Mesothelial cell of epicardium (in vitro differentiated cells): ENCODE measurements at regions not wholly inside any gene's neighbourhood (a gene's known extent, or its start where the extent isn't known, plus 50 kb on each side); places are given as distances from the start of the nearest gene placed in this dataset.

Experiments used
- DNase-seq, 2 experiments: peaks; one replicate each; pipeline ENCODE4 v3.0.0; 2021; ENCODE audit warnings: low spot score in 2 of 2; ENCODE audit not compliant: unreplicated experiment in 2 of 2
- H3K27ac Mint-ChIP-seq: 2 replicates; pipeline ENCODE4 v1.8.0; 2021; ENCODE audit warnings: mixed read lengths
- H3K27me3 Mint-ChIP-seq: 2 replicates; pipeline ENCODE4 v1.8.0; 2021; ENCODE audit warnings: low read depth, mixed read lengths
- H3K36me3 Mint-ChIP-seq: 2 replicates; pipeline ENCODE4 v1.8.0; 2021; ENCODE audit warnings: mixed read lengths
- H3K4me1 Mint-ChIP-seq: 2 replicates; pipeline ENCODE4 v1.8.0; 2021; ENCODE audit warnings: mixed read lengths
- H3K4me3 Mint-ChIP-seq: 2 replicates; pipeline ENCODE4 v1.8.0; 2021; ENCODE audit warnings: mild to moderate bottlenecking, moderate library complexity, mixed read lengths
- H3K9me3 Mint-ChIP-seq: 2 replicates; pipeline ENCODE4 v1.8.0; 2021; ENCODE audit warnings: mixed read lengths
- TF ChIP-seq, protein P1 (sequence below): fragments of 200-600 bp; sonication (generic); IDR thresholded peaks from one replicate; pipeline ENCODE4 v1.5.0; 2021; ENCODE audit warnings: antibody characterized with exemption; ENCODE audit not compliant: unreplicated experiment

DNA sequence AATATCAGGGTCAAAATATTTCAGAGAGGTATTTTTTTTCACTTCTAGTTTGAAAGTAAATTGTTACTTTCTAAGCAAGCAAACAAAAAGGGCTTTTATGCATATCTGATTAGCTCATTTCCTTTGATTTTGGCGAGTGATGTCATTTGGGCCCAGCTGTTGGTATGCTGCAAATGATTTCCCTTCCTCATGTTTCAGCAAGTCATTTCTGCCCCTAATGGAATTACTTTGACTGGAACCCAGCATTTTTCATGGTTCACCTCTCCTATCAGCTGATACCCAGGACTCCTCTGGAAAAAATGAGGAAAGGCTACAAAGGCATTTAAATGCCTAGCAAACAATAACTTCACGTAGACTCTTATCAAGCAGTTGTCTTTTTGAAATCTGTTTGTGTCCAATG is 500.6 kb downstream of the EBF1 start:
- Mint-ChIP-seq H3K9me3 (peaks cover 8% of the 10 kb centered on the region), H3K4me1 (no peaks in the 10 kb centered on the region), H3K27ac (no peak overlapping the region), H3K36me3 (no peaks in the 10 kb centered on the region), H3K27me3 (peaks cover 4% of the 10 kb centered on the region), H3K4me3 (no peak overlapping the region)
- TF ChIP-seq, protein P1, sequence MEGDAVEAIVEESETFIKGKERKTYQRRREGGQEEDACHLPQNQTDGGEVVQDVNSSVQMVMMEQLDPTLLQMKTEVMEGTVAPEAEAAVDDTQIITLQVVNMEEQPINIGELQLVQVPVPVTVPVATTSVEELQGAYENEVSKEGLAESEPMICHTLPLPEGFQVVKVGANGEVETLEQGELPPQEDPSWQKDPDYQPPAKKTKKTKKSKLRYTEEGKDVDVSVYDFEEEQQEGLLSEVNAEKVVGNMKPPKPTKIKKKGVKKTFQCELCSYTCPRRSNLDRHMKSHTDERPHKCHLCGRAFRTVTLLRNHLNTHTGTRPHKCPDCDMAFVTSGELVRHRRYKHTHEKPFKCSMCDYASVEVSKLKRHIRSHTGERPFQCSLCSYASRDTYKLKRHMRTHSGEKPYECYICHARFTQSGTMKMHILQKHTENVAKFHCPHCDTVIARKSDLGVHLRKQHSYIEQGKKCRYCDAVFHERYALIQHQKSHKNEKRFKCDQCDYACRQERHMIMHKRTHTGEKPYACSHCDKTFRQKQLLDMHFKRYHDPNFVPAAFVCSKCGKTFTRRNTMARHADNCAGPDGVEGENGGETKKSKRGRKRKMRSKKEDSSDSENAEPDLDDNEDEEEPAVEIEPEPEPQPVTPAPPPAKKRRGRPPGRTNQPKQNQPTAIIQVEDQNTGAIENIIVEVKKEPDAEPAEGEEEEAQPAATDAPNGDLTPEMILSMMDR = no peak
- DNase-seq = no peak

DNA sequence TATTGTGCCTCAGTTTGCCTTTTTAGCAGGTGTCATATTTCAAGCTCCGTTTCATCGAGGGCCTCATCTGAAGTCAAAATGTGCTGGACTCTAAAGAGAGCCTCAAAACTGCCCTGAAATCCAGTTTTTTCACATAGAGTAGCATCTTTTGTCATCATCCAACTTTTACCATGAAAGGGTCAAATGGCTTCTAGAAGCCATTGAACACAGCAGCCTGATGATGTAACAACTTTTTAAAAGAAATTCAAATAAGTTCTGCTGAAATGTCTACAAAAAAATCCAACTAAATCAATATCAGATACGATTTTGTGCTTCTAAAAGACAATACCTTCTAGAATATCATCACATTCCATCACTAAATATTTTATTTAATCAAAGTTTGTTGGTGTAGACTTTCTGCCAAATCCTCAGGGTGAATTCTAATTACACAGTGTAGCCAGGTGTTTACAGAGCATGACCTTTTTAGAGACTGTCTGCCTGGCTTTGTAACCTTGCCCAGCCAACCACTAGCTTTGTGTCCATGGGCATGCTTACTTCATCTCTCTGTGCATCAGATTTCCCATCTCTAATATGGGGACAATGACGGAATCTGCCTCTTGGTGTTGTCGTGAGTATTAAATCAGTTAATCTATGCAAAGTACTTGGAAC is 505.0 kb downstream of the EBF1 start:
- H3K9me3 Mint-ChIP-seq = peaks cover 8% of the 10 kb centered on the region
- H3K4me3 Mint-ChIP-seq = no peak overlapping the region
- H3K4me1 Mint-ChIP-seq = peaks cover 22% of the 10 kb centered on the region
- H3K36me3 Mint-ChIP-seq = no peaks in the 10 kb centered on the region
- TF ChIP-seq, protein P1 = no peak
- H3K27me3 Mint-ChIP-seq = no peaks in the 10 kb centered on the region
- DNase-seq = no peak
- H3K27ac Mint-ChIP-seq = no peak overlapping the region

DNA sequence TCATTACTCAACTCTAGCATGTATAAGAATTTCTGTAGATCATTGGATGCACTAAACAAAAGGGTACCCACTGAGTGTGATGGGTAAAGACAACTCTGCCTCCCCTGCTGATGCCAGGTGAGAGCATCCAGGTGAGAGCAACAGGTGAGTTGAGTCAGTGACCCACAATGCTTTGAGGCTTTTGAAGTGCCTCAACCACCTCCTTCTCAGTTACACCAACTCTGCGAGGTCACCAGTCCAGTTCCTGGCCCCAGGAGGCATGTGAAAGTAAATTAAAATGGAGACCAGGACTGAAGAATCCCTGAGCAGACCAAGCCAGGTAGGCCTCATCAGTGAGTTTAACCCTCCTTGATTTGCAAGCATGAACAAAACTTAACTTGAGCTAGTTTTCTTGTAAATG is 505.8 kb downstream of the EBF1 start:
- DNase-seq = no peak
- H3K36me3 Mint-ChIP-seq = no peaks in the 10 kb centered on the region
- no peaks in the 10 kb centered on the region for H3K27me3 Mint-ChIP-seq
- no peak overlapping the region for H3K27ac Mint-ChIP-seq
- TF ChIP-seq, protein P1 = no peak
- H3K9me3 Mint-ChIP-seq = peaks cover 8% of the 10 kb centered on the region
- H3K4me3 Mint-ChIP-seq = no peak overlapping the region
- peaks cover 22% of the 10 kb centered on the region for H3K4me1 Mint-ChIP-seq

DNA sequence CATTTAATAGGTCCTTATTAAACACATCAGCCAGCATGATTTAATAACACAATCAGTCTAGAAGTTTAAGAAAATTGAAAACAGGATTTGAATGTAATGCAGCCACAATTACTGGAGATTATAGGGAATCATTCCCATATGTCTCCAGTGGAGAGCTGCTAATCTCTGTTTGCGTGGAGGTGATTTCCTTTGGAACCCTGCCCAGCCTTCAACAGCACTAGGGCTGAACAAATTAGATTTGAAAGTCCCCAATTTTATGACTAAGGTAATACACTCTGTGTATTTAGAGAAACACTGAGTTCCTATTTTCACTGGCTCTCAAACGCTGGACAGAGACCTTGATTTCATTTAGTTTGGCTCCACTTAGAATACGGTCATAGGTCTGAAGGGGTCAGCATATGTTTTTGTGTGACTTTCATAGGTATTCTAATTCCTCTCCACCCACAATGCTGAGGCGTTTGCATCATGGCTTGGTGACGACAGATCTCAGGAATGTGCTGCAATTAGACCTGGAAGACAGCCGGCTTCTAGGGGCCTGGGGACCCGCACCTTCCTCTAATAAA is 508.3 kb downstream of the EBF1 start:
- Mint-ChIP-seq H3K36me3 (no peaks in the 10 kb centered on the region), H3K27ac (peak overlapping the region; percentile 14), H3K4me1 (peaks cover 25% of the 10 kb centered on the region), H3K4me3 (no peak overlapping the region), H3K9me3 (peaks cover 3% of the 10 kb centered on the region), H3K27me3 (no peaks in the 10 kb centered on the region)
- peak in 1 of 2 experiments; percentile 50 for DNase-seq
- TF ChIP-seq, protein P1 = no peak

DNA sequence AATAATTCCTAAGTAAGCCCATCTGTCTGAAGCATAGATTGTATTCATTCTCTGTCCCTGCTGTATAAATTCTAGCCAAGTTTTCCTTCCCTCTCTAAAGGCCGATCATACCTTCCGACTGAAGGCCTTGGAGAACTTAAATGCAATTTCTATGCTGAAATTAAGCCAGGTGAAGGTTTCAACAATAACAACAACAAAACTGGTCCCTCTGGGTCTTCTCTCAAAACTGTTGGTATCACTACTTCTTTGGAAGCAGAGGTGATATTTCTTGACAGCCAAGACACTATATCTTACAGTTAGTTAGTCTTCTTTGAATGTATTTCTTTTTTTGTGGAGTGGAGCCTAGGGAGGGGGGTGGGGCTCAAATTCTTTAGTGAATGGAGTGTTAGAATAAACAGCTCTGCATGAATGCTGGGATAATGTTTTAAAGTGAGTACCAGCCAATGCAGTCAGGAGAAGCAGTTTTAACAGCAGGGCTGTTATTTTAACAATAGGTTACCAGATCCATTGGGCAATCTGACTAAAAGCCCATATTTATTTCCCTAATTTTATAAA is 508.9 kb downstream of the EBF1 start:
- no peak for DNase-seq
- Mint-ChIP-seq H3K4me3 (no peak overlapping the region), H3K9me3 (peaks cover 5% of the 10 kb centered on the region), H3K4me1 (peaks cover 25% of the 10 kb centered on the region), H3K27me3 (no peaks in the 10 kb centered on the region), H3K36me3 (no peaks in the 10 kb centered on the region), H3K27ac (no peak overlapping the region)
- TF ChIP-seq, protein P1 = no peak
